ENCODE measurements at regions not wholly inside any gene's neighbourhood (a gene's known extent, or its start where the extent isn't known, plus 50 kb on each side); places are given as distances from the start of the nearest gene placed in this dataset.

DNA sequence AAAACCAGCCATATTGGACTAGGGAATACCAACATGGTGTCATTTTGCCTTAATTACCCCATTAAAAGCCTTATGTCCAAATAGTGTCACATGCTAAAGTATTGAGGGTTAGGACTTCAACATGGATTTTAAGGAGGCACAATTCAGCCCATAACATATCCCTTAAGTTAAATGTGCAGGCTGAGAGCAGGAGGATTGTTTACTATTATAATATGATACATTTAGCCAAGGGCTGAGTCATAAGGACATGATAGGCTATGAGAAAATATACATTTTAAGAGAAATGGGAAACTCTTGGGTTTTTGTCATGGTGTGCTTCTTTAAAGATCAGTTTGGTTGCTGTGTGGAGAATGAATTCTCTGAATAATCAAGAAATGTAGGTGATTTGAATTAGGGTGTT is 136.8 kb downstream of the RDH14 start:
- peak; percentile 37 for DNase-seq (ENCODE audit: low read depth)

DNA sequence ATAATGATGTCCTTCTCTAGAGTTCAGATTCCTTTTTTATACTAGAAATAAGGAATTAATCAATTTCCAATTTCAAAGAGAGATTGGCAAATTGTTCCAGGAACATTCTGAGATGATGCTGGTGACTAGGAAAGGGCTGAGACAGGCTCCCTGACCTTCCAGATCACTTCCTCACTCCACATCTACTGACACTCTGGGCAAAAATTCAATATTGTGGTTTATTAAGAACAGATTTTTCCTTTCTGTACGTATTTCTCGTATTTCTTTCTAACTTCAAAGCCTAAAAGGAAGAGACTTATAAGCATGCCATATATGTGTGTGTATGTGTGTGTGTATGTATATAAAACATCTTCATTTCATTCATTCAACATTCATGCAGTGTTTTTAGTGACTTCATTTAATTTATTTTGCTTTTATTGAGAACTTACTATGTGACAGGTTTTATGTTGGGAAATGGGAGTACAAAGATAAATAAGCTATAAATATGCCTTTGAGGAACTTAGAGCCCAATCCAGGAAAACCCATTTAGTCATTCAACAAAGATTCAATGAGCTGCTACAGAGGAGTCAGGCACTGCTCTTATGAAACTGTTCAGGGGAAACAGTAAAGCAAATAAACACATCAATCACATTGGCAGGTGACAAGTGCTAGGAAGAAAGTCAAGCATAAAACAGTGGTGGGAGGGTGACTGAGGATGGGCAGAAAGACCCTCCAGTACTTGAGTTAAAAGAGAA is 137.9 kb downstream of the RDH14 start:
- DNase-seq (ENCODE audit: low read depth), result peak; percentile 50

DNA sequence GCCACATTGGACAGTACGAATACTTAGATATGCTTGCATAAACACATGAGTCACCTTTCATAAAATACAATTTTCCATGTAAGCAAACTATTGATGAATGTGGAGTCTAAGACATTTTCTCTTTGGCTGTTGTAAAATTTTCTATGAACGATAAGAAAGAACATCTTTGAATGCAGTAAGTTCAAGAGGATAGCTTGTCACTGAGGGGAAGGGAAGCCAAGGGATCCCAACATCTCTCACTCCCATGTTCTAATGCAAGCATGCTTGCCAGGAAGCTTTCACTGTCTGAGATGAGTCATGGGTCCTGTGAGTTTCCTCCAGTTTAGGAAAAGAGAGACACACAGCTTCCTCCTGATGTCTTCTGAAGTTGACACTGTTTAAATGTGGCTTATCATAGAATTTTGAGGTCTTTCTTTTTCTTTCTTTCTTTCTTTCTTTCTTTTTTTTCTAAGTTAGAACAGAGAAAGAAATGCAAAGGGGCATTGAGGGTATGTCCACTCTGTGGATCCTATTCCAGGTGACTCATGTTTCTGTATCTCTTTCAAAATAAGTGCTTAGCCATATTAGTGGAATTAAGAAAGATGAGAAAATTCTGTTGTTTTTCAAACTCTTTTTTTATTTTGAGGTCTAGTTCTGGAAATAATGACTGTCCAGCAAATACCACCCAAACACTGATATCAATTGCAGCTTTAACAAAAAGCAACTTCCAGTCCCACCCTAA is 146.6 kb downstream of the RDH14 start:
- peak; percentile 91 for DNase-seq (ENCODE audit: low read depth)

DNA sequence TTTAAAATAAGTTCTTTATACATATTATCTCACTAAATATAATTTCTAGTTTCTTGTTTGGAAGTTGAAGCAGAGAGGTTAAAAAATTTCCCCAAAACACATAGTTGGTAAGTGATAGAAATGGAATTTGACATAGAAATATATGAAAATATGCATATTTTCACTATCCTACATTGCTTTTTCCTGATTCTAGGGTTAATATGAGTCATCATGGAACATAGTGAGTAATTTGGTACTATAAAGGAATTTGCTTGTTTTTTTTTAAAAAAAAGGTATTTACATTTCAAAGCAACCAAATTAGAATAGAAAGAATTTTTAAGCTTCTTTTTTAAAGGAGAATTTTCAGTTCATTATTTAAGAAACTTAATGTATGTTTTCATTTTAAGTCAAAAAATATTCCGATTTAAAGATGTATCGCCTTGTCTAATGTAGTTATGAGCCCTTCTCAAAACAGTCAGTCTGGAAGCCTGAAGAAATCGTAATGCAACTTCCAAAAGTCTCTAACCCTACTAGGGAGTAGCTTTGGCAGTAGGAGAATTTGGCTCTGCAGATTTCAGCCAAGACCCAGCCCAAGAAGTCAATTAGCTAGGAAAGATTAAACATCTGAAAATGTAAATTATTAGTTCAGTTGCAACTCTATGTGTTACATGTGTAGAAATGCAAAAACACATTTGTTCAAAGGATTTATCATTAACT is 147.3 kb downstream of the RDH14 start:
- peak; percentile 40 for DNase-seq (ENCODE audit: low read depth)

DNA sequence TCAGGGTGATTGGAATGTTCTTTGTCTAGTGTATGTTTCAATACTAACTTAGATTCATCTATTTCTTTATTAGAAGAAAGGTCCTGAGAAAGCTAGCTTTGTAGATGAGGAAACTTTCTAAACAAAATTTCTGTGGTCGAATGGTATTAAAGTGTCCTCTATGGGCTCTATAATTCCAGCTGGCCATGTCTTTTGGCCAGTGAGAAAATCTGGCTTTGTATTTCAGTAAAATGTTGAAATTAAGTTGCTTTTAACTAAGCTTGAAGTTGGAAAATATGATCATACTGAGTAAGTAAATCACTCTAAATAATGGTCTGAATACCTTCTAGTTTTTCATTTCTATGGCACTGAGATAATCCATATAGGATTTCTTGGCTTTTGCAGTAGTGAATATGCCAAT is 148.8 kb downstream of the RDH14 start:
- DNase-seq (ENCODE audit: low read depth), result no peak

DNA sequence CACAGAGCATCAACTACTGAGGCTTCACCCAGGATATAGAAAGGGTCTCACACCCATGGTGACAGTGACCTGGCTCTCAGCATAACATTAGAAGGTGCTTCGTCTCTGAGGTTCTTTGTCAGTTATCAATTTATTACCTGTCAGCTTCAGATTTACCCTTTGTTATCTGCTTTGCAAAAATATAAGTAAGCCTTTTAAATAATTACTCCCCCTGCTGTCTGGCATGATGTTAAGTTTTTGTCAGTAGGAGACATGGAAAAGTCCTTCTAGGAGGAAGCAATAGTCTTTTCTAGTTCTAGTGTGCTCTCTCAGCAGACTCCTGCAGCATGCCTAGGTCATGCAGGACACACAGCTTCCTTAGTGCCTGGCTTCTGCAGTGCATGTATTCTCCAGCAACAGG is 149.9 kb downstream of the RDH14 start:
- no peak for DNase-seq (ENCODE audit: low read depth)

DNA sequence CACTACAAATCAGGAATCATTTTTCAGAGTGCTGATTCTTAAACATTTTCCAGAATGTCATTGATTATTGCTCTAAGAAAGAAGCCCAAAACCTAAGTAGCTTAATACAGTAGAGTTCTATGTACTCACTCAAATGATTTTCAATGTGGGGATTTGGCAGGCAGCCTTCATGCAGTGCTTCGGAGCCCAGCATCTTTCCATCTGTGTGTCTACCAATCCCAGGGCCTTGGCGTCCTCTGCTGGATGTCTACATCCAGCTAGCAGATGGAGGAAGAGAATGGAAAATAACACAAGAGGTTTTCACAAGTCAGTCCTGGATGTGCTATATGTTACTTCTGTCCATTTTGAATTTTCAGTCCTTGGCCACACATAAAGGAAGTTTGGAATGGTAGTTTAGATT is 151.8 kb downstream of the RDH14 start:
- no peak for DNase-seq (ENCODE audit: low read depth)

DNA sequence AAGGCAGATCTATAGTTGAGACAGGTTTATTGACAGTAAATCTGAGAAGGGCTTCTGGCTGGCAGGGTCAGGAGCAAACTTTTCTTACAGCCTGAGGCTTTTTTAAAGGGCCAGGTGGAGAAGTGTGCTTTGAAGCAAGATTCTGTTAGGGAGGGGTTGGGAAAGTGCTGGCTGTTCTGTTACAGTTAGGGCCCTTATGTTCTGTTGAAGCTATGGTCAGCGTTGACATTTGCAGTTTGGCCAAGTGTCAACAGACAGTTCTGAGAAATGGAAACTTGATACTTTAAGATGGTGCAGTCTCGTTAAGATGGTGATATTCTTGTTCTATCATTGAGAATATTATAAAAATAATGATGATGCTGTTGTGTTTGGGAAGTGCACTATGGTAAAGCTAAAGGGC is 154.2 kb downstream of the RDH14 start:
- DNase-seq (ENCODE audit: low read depth), result peak; percentile 40

DNA sequence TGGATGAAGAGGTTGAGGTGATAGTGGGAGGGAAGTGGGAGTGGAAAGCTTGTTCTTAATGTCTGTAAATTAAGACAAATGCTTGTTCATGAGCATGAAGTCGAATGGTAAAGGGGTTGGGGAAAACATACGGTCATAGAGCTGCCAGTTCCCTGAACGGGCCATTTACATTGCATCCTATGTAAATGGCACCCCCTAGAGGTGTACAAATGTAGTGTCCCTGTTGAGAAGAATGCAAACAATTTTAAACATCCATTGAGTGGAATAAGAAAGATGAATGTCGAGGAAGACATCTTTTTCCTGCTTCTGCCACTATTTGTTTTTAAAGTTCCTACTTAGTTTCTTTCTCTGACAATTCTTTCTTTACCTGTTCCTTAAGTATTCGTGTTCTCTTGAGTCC is 155.7 kb downstream of the RDH14 start:
- DNase-seq (ENCODE audit: low read depth), result no peak

DNA sequence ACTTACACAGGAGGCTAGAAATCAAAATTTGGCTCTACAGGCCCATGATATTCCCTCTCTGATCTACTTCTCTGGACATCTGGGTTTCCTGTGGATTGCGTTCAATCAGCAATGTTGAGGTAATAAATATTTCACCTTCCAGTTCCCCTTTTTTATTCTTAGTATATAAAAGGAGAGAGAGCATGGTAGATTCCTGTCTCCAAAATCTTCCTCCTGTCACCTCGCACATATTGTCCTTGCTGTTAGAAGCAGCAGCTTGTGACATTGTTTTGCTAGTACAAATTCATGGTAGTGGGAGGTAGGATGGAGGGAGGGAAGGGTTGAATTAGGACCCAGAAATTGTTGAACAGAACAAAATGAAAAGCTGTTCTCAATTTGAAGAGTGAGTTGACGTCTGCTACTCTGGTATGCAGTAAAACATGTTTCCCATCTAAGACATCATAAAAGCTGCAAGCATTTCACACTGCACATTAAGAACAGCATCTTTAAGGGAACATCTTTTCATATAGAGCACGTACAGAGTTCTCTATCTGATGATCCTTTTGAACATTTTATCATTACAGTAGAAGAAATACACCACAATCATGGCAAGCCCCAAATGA is 156.4 kb downstream of the RDH14 start:
- DNase-seq (ENCODE audit: low read depth), result no peak

DNA sequence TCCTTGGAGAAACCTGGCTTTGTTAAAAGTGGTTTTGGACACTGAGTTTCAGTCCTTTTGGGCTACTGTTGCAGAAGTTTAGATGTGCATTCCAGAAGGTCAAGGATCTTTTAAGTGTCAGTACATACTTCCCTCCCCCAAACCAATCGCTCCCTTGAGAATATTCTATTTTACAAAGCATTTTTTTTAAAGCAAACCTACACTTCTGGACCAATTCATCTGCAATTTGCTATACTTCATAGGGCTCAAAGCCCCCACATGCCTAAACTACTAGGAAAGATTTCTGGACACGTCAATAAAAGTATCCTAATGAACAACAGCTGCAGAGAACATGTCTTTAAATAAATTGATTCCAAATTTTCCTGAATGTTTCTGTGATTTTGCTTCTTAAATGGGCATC is 157.6 kb downstream of the RDH14 start:
- no peak for DNase-seq (ENCODE audit: low read depth)

DNA sequence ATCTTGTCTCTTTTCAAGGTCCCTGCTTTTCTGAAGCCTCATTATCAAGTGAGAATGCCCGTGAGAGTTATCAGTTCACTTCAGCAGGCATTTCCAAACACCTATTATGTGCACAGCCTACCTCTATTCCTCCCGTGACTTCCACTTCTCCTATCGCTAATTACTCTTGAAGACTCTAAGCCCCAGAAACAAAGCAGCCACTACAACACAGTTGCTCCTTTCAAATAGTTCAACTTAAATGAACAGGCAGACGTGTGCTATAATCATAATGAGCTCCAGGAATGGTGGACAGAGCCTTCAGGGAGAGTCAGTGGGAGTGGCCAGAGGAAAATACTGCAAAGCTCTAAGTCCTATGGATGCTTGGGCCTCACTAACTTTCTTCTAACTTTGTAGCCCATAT is 159.0 kb downstream of the RDH14 start:
- no peak for DNase-seq (ENCODE audit: low read depth)

DNA sequence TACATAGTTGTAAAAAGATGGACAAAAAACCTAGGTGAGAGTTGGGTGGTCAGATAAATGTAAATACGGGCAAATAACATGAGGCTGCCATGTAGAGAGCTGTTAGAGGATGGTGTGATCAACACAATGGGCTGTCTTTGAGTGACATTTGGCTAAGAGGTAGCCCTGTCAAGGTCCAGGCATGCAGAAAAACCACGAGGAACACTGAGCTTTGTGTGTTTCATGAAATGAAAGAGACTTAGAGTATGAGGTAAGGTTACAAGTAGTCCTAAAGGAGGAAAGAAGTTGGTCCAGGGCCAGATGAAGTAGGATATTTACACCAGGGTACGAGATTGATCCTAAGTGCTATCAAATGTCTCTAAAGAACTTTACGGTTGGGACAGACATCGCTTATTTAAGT is 160.9 kb downstream of the RDH14 start:
- DNase-seq (ENCODE audit: low read depth), result peak; percentile 49

DNA sequence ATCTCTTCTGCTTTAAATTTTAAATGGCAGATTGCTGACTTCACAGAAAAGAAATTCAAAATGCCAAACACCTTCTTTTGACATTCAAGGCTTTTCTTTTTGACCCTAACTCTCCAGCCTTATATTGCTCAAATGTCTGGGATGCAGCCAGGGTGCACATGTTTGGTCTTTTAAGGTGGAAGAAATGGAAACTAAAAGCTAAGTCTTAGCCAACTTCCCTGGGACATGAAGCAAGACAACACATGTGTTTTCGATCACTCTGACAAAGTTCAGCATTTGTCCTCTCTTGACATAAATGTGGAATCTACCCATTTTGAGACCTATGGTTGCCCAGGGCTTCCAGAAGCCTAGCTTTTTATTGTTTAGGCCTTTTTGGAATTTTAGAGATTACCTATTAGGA is 161.6 kb downstream of the RDH14 start:
- DNase-seq (ENCODE audit: low read depth), result peak; percentile 49

DNA sequence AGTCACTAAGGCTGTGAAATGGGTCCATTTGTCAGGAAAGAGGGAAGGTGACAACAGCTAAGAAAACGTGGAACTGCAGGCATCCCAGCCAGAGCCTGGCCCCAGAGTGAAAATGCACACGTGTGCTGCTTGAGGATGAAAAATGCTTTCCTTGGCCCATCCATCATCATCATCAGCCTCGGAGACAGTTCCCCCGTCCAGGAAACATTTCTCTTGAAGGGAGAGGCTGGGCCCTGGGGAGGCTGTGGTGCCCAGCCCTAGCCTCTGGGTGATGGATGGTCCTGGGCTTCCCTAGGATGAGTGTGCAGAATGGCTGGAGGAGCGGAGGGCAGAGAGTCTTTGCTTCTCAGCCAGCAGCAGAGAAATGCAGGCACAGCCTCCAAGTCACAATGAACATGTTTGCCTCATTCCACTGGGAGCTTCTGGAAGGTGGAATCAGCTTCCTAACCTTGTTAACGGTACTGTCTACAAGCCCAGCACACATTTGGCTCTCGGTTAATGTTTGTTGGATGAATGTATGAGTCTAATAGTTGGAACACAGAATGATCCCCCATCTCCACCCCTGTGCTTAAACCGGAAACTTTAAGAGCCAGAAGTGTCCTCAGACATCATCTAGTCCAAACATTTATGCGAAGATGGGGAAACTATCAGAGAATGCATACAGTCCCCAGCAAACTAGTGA is 164.0 kb downstream of the RDH14 start:
- DNase-seq (ENCODE audit: low read depth), result no peak

DNA sequence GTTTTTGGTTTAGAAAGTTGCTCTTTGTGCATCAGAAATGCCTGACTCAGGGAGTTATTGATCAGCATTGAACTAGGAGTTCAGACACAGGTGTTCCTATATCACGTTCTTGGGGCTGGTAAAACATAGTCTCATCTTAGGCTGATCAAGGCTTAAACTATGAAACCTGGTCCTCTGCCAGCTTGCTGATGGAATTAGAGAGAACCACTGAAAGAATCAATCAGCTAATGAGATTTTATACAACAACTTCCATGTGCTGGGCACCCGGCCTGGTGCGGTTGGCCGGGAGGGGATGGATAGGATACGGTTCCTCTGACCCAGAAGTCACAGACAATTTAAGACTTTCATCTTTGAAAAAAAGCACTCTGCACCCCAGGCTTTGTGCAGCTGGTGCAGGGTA is 164.9 kb downstream of the RDH14 start:
- DNase-seq (ENCODE audit: low read depth), result no peak

DNA sequence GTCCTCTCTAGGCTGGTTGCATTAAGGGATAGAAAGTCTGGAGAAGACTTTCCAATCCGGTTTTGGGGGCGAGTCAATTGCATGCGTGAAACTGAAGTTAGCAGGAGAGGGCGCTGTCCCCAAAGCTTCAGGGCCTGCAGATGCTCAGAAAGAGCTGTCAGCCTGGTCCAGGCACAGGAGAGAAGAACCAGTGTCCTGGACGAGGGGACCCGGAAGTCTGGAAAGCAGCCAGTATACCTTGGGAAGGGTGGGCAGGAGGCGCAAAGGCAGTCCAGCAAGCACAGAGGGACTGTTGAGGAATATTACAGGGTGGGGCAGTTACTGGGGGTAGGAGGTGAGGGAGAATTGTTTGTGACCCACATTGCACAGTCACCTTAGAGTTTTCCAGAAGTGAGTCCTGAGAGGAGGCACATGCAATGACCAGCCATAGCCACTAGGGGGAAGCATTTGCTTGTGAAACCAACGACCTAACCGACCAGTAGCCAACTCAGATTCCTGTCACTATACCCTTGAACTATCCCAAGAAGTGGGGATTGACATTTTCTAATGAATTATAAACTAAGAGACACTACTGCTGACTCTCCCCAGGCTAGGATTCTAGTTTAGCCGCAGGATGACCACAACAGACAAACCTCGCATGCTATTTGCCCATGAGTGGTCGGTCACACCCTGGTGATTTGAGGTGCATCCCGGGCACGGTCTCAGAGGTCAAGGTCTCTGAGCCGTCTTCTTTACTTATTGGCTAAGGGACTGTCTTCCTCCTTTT is 172.8 kb downstream of the RDH14 start:
- peak; percentile 73 for DNase-seq (ENCODE audit: low read depth)

DNA sequence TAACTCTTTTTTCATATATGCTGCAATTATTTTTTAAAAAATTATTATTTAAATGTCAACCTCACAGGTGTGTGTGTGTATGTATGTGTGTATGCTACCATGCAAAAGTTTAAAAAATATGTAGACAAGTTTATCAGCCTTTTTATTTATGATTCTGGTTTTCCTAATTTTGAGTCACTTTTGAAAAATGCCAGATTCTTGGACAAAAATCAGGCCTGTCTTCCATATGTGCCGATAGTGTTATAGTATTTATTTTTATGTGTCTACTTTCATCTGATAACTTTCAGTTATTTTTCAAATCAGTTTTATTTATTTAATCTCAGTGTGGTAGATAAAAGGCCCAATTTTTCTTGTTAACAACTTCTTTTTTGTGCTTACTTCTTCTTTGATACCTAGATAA is 176.2 kb downstream of the RDH14 start:
- no peak for DNase-seq (ENCODE audit: low read depth)

DNA sequence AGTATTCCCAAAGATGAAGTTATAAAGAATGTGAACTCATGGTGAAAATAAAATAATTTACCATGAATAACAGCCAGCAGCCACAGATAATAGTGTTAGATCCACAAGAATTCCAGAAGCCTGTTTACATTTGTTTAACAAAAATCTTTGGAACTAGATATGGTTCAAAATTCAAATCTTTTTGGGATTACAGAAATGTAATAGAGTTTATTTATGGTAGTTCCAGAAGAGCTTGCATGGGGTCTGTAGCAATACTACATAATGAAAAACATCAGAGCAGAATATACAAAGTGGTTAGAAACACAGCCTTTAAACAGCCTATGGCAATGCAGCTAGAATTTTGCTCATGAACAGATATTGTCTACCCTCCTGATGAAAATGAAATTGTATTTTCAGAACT is 179.1 kb downstream of the RDH14 start:
- DNase-seq (ENCODE audit: low read depth), result no peak

DNA sequence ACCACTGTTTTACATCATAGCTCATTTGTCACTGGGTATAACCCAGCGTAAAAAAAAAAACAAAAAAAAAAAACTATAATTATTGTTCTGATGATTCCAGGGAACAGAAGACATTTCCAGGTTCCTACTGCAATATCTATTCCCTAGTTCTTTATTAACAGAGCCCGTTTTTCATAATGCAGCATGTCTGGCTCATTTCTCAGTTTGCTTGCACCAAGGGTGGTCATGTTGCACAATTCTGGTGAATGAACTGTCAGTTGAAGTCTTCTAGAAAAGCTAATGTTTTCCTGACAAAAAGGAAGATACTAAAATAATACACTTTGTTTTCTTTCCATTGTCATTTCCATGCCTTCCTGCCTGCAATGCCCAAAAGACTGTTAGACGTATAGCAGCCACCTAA is 180.1 kb downstream of the RDH14 start:
- DNase-seq (ENCODE audit: low read depth), result peak; percentile 45

DNA sequence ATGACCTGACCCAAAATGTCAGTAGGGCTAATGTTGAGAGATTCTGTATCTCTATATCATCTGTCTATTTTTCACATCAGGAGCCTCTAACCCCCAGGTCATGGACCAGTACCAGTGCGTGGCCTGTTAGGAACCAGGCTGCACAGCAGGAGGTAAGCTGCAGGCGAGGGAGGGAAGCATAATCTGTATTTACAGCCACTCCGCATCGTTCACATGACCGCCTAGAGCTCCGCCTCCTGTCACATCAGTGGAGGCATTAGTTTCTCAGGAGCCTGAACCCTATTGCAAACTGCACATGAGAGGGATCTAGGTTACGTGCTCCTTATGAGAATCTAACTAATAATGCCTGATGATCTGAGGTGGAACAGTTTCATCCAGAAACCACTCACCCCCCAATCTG is 180.6 kb downstream of the RDH14 start:
- no peak for DNase-seq (ENCODE audit: low read depth)

Data from iris pigment epithelial cell (primary cell).